K562 (cell line): ENCODE measurements at regions not wholly inside any gene's neighbourhood (a gene's known extent, or its start where the extent isn't known, plus 50 kb on each side); places are given as distances from the start of the nearest gene placed in this dataset.

Experiments used
- ARID1B ChIP-seq: fragments of 450-650 bp; IDR thresholded peaks from 2 replicates; pipeline ENCODE4 v1.6.1; 2016; ENCODE audit warnings: antibody characterized with exemption, mild to moderate bottlenecking, inconsistent platforms
- CSDE1 ChIP-seq, 2 experiments: fragments of 450-650 bp; IDR thresholded peaks; 2 replicates each; pipeline ENCODE4 v1.6.1; 2016; ENCODE audit warnings: mild to moderate bottlenecking in 1 of 2
- EZH2 ChIP-seq: IDR thresholded peaks from 2 replicates; pipeline ENCODE4 v1.6.1; 2012; ENCODE audit warnings: low read depth, mild to moderate bottlenecking, inconsistent platforms, low read length, borderline replicate concordance
- LEF1 ChIP-seq: fragments of 450-650 bp; IDR thresholded peaks from 2 replicates; pipeline ENCODE4 v1.6.1; 2016; ENCODE audit warnings: mild to moderate bottlenecking
- NCOR1 ChIP-seq: fragments of 450-650 bp; IDR thresholded peaks from 2 replicates; pipeline ENCODE4 v1.6.1; 2016; ENCODE audit warnings: mild to moderate bottlenecking, moderate library complexity
- PCBP1 ChIP-seq: fragments of 200-400 bp; formaldehyde crosslinking; IDR thresholded peaks from 2 replicates; pipeline ENCODE4 v1.6.1; 2018; ENCODE audit warnings: mild to moderate bottlenecking, low read depth, low read length; ENCODE audit not compliant: poor library complexity, severe bottlenecking
- PML ChIP-seq: IDR thresholded peaks from 2 replicates; pipeline ENCODE4 v1.6.1; 2012; ENCODE audit warnings: low read length, inconsistent platforms
- POLR2AphosphoS5 ChIP-seq: IDR thresholded peaks from 2 replicates; pipeline ENCODE4 v1.6.1; 2011; ENCODE audit warnings: mild to moderate bottlenecking, low read depth, low read length, moderate library complexity; ENCODE audit not compliant: control insufficient read depth, insufficient read depth
- POLR2B ChIP-seq: fragments of 450-650 bp; IDR thresholded peaks from 2 replicates; pipeline ENCODE4 v1.6.1; 2018; ENCODE audit warnings: low read depth; ENCODE audit not compliant: partially characterized antibody
- RCOR1 ChIP-seq, 2 experiments: IDR thresholded peaks; 2 replicates each; pipeline ENCODE4 v1.6.1; 2012; ENCODE audit warnings: low read depth in 2 of 2, low read length in 2 of 2, borderline replicate concordance in 1 of 2, improper control_type of control experiment in 1 of 2
- SMARCA4 ChIP-seq: fragments of 450-650 bp; IDR thresholded peaks from 2 replicates; pipeline ENCODE4 v1.6.1; 2016
- SP1 ChIP-seq: sonication (generic); formaldehyde crosslinking; IDR thresholded peaks from 2 replicates; pipeline ENCODE4 v1.8.1; 2022; ENCODE audit warnings: mild to moderate bottlenecking, missing genetic modification reagents
- STAT5A ChIP-seq: IDR thresholded peaks from 2 replicates; pipeline ENCODE4 v1.6.1; 2012; ENCODE audit warnings: low read length, inconsistent platforms, borderline replicate concordance
- TCF3 ChIP-seq: sonication (generic); formaldehyde crosslinking; IDR thresholded peaks from 2 replicates; pipeline ENCODE4 v1.4.0; 2020; ENCODE audit warnings: mild to moderate bottlenecking, missing genetic modification reagents
- TEAD4 ChIP-seq, 2 experiments: sonication (generic) in 1 of 2; formaldehyde crosslinking in 1 of 2; IDR thresholded peaks; 2 replicates each; pipeline versions ENCODE4 v1.6.1 to v1.8.0; 2012 to 2022; ENCODE audit warnings: borderline replicate concordance in 1 of 2, inconsistent platforms in 1 of 2, low read length in 1 of 2, mild to moderate bottlenecking in 1 of 2, missing genetic modification reagents in 1 of 2
- ZNF57 ChIP-seq: fragments of 450-650 bp; formaldehyde crosslinking; IDR thresholded peaks from 2 replicates; pipeline ENCODE4 v1.4.0; 2020; ENCODE audit warnings: mild to moderate bottlenecking, moderate library complexity
- ZNF668 ChIP-seq: fragments of 250-450 bp; sonication (Bioruptor Pico); IDR thresholded peaks from 2 replicates; pipeline ENCODE4 v1.8.0; 2022; ENCODE audit warnings: mild to moderate bottlenecking, inconsistent platforms
- ZNF764 ChIP-seq: fragments of 250-450 bp; sonication (Bioruptor Pico); IDR thresholded peaks from 2 replicates; pipeline ENCODE4 v1.4.0; 2020; ENCODE audit warnings: low read depth, mild to moderate bottlenecking, moderate library complexity
- ZNF79 ChIP-seq: fragments of 250-450 bp; sonication (Bioruptor Pico); IDR thresholded peaks from 2 replicates; pipeline ENCODE4 v1.4.0; 2020; ENCODE audit warnings: low read depth, mild to moderate bottlenecking, moderate library complexity
- TF ChIP-seq, protein P1 (sequence below), 2 experiments: fragments of 250-450 bp in 1 of 2; fragments of 450-650 bp in 1 of 2; sonication (Bioruptor Pico) in 1 of 2; IDR thresholded peaks; 2 replicates each; pipeline versions ENCODE4 v1.6.1 to v1.8.0; 2016 to 2021; ENCODE audit warnings: mild to moderate bottlenecking in 2 of 2, moderate library complexity in 2 of 2, missing compliant biosample characterization in 1 of 2, missing genetic modification characterization in 1 of 2
- TF ChIP-seq, protein P2 (sequence below): fragments of 250-450 bp; sonication (Bioruptor Pico); IDR thresholded peaks from 2 replicates; pipeline ENCODE4 v1.5.1; 2021; ENCODE audit warnings: mild to moderate bottlenecking
- TF ChIP-seq, protein P3 (sequence below): fragments of 450-650 bp; IDR thresholded peaks from 2 replicates; pipeline ENCODE4 v1.6.1; 2016
- TF ChIP-seq, protein P4 (sequence below), 2 experiments: IDR thresholded peaks in 1 of 2; conservative IDR thresholded peaks in 1 of 2; 2 replicates each; pipeline ENCODE4 v1.6.1; 2016; ENCODE audit warnings: low read depth in 2 of 2, mild to moderate bottlenecking in 1 of 2, missing compliant biosample characterization in 1 of 2, missing genetic modification characterization in 1 of 2, moderate library complexity in 1 of 2

DNA sequence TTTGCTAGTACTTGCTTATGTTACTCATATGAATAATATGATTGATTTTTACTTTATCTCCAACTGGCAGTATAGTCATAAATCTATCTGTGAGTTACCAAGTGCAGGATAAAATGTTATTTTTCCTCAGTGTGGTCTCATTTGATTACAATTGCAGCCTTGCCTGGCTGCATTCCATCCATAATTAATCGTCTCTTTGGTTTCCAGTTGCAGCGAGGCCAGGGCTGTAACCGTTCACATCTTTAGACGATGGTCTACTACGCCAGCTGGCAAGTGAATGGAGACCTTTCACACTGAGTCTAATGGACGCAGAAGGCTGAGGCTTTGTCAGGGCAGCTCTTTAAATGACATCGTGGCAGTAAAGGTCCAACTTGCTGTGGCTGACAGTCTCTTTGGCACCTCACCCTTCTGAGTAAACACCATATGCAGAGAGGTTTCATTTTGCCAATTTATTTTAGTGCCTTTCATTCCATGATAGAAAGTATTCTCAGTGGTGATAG lies 84.0 kb downstream of the ARL4A start (continued):
- TF ChIP-seq CSDE1 (IDR thresholded peaks at IDR 0.05), result no peak
- TF ChIP-seq ZNF57 (CRISPR knock-in tag), result no peak
- TF ChIP-seq SMARCA4, result peak; percentile 65
- TF ChIP-seq EZH2, result no peak
- peak; percentile 82 for TF ChIP-seq TCF3 (CRISPR knock-in tag)
- 0 out of 4 replicates have a peak, but pooled peaks of 1 of the 2 experiments have one; percentile 41 for TF ChIP-seq RCOR1 (IDR thresholded peaks at IDR 0.05; ENCODE audit: borderline replicate concordance in 1 of 2, low read depth in 2 of 2, low read length in 2 of 2)
- no peak for TF ChIP-seq POLR2B
- no peak for TF ChIP-seq ZNF764 (CRISPR knock-in tag)
- TF ChIP-seq ZNF668, result no peak
- TF ChIP-seq ZNF79 (CRISPR knock-in tag), result no peak
- TF ChIP-seq, protein P1, sequence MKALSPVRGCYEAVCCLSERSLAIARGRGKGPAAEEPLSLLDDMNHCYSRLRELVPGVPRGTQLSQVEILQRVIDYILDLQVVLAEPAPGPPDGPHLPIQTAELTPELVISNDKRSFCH (CRISPR knock-in tag; IDR thresholded peaks at IDR 0.05), result no peak
- TF ChIP-seq, protein P1 (tag; IDR thresholded peaks at IDR 0.05), result 0 out of 2 replicates have a peak, but pooled peaks have one; percentile 16
- TF ChIP-seq SP1 (CRISPR knock-in tag), result 0 out of 2 replicates have a peak, but pooled peaks have one; percentile 25
- peak; percentile 52; the same call in 1 of the 2 replicates for TF ChIP-seq NCOR1
- TF ChIP-seq STAT5A, result peak; percentile 47
- peak; percentile 59 for TF ChIP-seq PML
- peak; percentile 82 for TF ChIP-seq ARID1B
- TF ChIP-seq, protein P2, sequence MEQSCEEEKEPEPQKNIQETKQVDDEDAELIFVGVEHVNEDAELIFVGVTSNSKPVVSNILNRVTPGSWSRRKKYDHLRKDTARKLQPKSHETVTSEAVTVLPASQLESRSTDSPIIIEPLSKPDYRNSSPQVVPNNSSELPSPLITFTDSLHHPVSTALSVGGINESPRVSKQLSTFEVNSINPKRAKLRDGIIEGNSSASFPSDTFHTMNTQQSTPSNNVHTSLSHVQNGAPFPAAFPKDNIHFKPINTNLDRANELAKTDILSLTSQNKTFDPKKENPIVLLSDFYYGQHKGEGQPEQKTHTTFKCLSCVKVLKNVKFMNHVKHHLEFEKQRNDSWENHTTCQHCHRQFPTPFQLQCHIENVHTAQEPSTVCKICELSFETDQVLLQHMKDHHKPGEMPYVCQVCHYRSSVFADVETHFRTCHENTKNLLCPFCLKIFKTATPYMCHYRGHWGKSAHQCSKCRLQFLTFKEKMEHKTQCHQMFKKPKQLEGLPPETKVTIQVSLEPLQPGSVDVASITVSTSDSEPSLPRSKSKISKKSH (CRISPR knock-in tag), result no peak
- TF ChIP-seq, protein P3, sequence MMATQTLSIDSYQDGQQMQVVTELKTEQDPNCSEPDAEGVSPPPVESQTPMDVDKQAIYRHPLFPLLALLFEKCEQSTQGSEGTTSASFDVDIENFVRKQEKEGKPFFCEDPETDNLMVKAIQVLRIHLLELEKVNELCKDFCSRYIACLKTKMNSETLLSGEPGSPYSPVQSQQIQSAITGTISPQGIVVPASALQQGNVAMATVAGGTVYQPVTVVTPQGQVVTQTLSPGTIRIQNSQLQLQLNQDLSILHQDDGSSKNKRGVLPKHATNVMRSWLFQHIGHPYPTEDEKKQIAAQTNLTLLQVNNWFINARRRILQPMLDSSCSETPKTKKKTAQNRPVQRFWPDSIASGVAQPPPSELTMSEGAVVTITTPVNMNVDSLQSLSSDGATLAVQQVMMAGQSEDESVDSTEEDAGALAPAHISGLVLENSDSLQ, result peak; percentile 59
- no peak for TF ChIP-seq POLR2AphosphoS5
- TF ChIP-seq, protein P4, sequence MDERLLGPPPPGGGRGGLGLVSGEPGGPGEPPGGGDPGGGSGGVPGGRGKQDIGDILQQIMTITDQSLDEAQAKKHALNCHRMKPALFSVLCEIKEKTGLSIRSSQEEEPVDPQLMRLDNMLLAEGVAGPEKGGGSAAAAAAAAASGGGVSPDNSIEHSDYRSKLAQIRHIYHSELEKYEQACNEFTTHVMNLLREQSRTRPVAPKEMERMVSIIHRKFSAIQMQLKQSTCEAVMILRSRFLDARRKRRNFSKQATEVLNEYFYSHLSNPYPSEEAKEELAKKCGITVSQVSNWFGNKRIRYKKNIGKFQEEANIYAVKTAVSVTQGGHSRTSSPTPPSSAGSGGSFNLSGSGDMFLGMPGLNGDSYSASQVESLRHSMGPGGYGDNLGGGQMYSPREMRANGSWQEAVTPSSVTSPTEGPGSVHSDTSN (CRISPR knock-in tag; IDR thresholded peaks at IDR 0.05; ENCODE audit: low read depth), result no peak
- TF ChIP-seq, protein P4 (tag; conservative IDR thresholded peaks at IDR 0.05; ENCODE audit: low read depth), result peak; percentile 90
- no peak for TF ChIP-seq PCBP1
- peak; percentile 26; the same call in 1 of the 2 replicates for TF ChIP-seq LEF1
- peak; percentile 85 for TF ChIP-seq TEAD4 (IDR thresholded peaks at IDR 0.05; ENCODE audit: low read length)
- no peak for TF ChIP-seq TEAD4 (CRISPR knock-in tag; IDR thresholded peaks at IDR 0.05; ENCODE audit: borderline replicate concordance)
